Head of caudate nucleus (tissue), 42 donors: ENCODE measurements at regions not wholly inside any gene's neighbourhood (a gene's known extent, or its start where the extent isn't known, plus 50 kb on each side); places are given as distances from the start of the nearest gene placed in this dataset.
"Not testable (repeated sequence)": the region's sequence is repeated elsewhere in the genome, so short reads cannot be mapped to it uniquely, and the experiment has no call there.

Source experiments
- DNase-seq, 42 donors: peaks; one replicate each; pipeline versions ENCODE4 v3.0.0 to v3.0.0-alpha.2; 2020 to 2021; ENCODE audit warnings: mixed read lengths in 7 of 42
- intact Hi-C: fragments of 100-400 bp; cut with DNase I; formaldehyde crosslinking; loops from one replicate; pipeline ENCODE4 v1.15.0; 2022

DNA sequence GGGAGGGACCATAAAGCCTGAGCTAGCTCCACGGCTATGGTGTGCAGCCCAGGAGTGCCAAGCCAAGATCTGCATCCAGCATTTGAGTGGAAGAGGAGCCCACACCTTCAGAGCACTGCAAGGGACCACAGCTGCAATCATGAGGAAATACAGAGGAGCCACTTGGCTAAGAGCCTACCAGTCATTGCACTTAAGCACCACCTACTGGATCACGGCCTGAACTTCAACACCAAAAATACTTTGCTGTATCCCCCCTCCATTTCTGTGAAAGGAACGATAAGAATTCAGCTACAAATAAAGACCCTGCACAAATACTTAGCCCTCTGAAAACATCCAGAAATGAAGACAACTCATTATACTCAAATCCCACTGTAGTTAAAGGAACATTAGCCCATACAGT, 545.3 kb downstream of the TSN start:
- intact Hi-C loops = no loop called here
- DNase-seq = no peak

DNA sequence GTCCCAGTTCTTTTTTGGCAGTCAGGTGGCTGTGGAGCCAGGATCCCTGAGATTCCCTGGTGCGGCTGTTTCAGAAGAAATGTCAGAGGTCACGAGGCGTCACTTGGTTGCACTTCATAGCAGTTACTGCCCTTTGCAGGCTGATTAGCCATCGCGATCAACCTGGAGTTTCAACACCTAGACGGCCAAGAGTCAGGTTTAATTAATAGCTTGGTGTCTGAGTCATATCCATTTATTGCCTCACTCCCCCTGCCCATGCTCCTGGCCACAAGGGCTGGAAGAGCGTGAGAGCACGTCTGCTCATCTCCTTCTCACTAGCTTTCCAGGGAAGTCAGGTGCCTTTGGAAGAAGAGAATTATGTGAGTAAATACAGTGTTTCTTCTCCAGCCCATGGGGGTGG, 552.3 kb downstream of the TSN start:
- intact Hi-C loops = no loop called here
- DNase-seq = no peak

DNA sequence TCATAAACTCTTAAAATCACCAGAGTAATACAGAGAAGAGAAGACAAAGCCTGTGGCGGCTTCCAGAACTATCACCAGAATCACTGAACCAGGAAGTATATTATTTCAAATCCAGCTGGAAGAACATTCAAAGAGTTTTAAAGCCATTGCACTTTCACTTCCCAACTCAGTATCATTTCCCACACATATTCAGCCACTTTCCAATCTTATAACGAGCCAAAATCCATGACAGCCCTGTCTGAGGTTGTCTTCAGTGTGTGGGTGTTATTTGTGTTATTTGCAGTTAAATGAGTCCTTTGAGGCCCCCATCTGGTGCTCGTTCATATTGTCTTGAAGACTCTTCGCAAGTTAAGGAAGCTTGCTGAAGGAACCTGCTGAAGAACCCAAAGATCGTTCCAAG, 559.9 kb downstream of the TSN start:
- intact Hi-C loops = no loop called here
- no peak for DNase-seq

DNA sequence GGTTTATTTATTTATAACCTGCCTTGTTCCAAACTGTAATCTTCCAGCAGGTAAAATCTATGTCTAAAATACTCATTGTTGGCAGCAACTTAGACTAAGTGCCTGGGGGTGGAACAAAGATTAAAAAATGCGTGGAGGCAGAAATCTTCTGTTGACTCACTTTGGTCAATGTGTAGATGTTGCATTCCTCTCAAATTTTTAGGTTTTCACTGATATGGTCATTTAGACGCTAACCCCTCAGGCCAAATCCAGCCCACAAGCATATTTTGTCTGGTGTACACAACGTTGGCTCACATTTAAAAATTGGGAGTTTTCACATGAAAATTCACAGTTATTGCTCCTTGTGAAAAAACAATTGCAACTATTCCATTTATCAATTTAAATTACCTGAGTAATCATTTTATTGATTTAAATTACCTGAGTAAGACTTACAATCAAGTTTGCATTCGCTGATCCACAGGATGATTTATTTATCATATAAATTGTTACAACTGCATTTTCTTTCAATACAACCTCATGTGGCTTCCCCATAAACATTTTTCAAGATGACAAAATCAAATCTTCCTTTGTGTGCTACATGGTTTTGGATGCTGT, 564.2 kb downstream of the TSN start:
- intact Hi-C loops = no loop called here
- DNase-seq = no peak

DNA sequence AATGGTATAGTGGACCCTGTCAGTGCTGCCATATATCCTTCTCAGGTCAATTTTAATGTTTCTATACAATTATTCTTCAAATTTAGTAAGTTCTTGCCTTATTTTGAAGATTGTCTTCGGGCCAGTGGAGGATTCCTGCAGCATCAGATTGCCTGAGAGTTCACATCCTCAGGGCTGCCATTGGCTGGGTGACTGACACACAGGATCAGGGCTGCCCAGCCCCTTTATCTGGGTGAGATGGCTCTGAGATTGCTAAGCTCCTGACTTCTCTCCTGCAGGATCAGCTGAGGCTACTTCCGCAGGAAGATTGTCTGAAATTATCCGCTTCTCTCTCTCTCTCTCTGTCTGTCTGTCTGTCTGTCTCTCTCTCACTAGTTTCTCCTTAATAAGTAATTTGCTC, 567.4 kb downstream of the TSN start:
- no peak for DNase-seq
- intact Hi-C loops = no loop called here

DNA sequence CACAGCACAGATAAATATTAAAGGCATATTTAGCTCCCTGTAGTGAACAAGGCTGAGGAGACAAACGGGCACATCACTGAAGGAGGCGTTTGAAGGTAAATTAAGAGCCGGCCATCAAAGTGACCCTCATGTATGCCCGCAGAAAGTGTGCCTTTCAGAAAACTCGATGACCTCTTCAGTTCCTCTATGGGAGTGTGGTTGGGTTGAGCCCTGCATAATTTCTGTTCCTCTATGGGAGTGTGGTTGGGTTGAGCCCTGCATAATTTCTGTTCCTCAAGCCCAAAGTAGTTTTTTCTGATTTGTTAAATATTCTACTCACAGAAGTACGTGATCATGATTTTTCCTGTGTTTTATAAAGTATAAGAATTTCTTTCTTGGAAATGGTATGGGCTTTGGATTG, 568.5 kb downstream of the TSN start:
- intact Hi-C loops = no loop called here
- DNase-seq = no peak

DNA sequence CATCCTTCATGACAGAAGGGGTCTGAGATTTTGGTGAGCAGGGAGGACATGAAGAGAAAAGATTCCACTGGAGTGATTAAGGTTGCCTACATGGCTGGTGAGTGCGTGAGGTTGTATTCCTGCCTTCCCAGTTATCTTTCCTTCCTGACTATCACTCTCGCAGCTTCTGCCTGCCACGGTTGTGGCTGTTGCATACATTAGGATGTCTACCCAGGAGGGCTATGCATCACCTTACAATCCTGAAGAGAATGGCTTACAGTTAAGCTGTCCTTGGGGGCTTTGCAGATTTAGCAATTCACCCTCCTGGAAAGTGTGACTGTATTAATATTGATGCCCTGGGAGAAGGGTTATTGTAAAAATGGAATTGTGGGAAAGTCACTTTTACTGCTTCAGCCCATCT, 571.0 kb downstream of the TSN start:
- intact Hi-C loops = no loop called here
- no peak for DNase-seq

DNA sequence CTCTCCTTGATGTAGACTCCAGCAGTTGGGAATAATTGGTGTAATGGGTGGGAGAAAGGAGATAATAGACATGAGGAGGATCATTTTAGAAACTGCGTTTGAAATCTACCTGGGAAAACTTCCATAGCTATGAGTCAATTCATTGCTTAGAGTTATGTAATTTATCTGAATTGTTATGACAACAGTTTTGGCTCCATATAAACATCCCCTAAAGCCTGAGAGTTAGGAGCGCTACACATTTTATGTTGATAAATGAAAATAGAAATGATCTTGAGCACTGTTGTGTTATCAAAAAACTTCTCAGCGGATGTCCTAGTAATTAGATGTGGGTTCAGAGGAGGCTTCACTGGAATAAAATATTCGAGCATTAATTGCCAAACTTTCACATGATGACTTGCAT, 573.4 kb downstream of the TSN start:
- no peak for DNase-seq

DNA sequence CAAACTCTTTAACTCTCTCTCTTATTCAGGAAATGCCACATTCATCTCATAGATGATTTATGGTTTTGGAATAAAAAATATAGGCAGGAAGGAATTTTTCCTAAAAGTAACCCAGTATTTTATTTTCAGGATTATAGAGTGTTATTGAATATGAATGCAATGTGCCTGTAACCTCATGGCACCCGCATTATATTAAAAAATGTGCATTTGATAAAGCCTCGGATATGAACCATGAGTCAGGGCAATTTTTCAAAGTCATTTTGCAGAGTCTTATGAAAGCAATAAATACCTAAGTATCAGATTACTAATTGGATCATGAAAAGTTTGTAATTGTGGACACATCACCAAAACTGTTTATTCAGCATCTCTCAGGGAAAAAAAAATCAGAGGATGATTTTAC, 573.8 kb downstream of the TSN start:
- intact Hi-C loops = no loop called here
- no peak for DNase-seq

More for the DNA sequence above, 573.4 kb downstream of the TSN start:
- intact Hi-C loops = no loop called here

DNA sequence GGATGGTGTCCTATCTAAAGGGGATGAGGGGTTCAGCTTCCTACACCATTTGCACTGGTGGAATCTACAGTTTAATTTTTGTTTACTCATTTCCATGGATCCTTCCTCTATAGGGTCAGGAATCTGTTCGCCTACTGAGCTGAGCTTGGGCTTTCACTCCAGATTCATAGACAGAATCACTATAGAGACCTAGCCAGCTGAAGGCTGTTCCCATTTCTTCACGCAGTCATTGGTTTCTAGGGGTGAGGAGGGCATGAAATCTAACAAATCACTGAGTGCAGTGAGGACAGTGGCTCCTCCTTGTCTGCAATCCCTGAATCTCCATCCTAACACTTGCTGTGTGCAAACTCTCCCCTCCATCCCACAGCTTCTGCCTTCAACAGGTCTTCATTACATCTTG, 578.5 kb downstream of the TSN start:
- intact Hi-C loops = no loop called here
- no peak for DNase-seq

DNA sequence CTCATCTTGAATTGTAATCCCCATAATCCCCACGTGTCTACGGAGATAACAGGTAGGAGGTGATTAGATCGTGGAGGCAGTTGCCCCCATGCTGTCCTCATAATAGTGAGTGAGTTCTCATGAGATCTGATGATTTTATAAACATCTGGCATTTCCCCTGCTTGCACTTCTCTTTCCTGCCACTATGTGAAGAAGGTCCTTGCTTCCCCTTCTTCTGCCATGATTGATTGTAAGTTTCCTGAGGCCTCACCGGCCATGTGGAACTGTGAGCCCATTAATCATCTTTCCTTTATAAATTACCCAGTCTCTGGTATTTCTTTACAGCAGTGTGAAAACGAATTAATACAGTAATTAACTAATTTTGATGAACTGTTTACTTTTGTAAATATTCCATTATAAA, 582.5 kb downstream of the TSN start:
- intact Hi-C loops = no loop called here
- DNase-seq = no peak

DNA sequence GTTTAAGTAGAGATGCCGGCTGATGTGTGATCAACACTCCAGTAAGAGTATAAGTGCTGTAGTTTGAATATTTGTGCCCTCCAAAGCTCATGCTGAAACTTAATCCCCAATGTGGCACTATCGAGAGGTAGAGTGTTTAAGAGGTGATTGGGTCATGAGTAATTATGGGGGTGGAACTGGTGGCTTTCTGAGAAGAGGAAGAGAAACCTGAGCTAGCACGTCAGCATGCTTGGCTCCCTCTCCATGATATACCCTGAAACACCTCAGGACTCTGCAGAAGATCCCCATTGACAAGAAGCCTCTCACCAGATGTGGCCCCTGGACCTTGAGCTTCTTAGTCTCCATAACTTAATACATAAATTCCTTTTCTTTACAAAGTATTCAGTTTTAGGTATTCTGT, 584.8 kb downstream of the TSN start:
- intact Hi-C loops = no loop called here
- no peak for DNase-seq

DNA sequence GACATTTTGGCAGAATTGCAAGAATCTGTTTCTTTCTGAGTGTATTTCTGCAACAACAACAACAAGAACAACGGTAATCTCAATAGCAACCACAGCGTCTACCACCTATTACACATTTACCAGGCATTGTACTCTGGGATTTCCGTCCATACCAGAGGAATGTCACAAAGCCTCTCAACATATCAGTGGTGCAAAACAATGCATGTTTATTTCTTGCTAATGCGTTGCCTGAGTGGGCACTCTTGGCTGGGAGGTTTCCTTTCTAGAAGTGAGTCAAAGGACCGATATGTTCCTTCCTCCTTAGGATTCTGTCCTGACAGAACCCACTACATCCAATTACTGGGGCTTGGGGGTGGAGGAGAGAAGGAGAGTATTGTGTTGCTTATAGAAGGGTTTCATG, 585.6 kb downstream of the TSN start:
- intact Hi-C loops = no loop called here
- no peak for DNase-seq

DNA sequence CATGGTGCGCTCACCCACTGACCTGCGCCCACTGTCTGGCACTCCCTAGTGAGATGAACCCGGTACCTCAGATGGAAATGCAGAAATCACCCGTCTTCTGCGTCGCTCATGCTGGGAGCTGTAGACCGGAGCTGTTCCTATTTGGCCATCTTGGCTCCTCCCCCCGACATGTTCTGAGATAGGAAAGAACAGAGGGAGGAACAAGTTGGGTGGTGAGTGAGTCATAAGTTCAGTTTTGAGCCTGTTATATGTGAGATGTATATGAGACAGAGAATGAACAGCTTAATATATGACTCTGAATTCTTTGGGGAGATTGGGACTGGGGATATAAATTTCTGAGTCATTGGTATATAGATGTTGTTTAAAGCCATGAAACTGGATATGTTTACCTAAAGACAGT, 596.7 kb downstream of the TSN start:
- intact Hi-C loops, DNase-seq: not testable (repeated sequence)

DNA sequence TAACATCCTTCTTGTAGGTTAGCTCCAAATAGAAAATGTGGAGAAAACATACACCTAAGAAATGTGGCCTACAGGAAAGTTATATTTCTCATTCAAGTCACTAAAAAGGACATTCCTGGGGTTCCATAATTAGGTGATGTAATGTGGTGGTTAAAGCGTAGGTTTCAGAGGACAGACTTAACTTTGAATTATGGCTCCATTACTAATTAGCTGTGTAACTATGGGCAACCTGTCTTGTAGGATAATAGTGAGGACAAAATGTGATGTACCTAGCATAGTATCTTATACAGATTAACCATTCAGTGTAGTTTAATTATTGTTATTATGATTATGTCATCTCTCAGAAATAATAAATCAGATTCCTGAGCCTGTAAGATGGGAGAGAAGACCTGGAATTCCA, 602.5 kb downstream of the TSN start:
- intact Hi-C loops = no loop called here
- DNase-seq = no peak

DNA sequence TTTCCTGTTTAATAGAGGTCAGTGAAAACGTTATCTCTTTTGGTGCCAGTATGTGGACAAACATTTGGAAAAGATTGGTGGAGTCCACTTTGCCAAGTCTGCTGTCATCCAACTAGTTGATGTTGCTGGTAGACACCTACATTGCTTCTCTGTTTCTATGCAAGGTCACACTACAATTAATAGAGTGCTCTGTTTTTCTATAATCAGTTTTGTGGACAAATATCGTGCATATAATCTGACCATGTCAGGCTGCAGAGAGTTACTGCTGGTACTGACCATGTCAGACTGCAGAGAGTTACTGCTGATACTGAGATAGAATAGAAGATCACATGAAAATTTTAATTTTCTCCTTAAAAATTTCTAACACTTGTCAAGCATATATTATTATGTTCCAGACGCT, 603.3 kb downstream of the TSN start:
- intact Hi-C loops = no loop called here
- DNase-seq = no peak

DNA sequence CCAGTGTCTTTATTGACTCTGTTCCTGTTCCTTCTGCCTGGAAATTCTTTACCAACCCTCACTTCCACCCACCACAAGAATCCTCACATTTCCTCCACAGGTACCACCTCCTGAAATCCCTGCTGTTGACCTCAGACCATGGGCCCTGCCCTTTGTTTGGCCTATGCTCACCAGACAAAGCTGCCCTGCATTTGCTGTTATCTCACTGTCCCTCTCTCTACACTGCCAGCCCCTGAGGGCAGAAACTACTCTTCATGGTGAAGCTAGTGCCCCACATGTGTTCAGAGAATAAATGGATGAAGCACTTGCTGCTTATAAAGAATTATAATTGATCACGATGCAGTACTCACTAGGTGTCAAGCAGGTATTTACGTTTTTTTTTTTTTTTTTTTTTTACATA, 608.4 kb downstream of the TSN start:
- intact Hi-C loops = no loop called here
- no peak for DNase-seq

DNA sequence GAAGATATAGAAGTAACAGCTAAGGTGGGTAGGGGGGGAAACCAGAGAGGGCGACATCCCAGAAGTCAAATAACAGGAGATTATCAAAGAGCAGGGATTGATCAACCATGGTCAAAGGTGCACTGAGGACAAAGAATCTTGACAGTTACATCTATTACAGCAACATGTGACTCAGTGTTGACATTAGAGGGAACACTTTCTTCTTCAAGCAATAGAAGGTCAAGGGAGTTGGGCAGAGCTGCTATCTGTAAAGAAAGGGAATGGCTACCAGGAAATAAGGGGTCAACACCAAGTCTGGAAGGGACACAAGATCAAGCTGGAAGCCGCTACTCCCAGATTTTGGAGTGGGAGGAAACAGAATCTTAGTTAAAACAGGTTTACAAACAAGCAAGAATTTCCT, 611.0 kb downstream of the TSN start:
- DNase-seq = no peak
- intact Hi-C loops = no loop called here

DNA sequence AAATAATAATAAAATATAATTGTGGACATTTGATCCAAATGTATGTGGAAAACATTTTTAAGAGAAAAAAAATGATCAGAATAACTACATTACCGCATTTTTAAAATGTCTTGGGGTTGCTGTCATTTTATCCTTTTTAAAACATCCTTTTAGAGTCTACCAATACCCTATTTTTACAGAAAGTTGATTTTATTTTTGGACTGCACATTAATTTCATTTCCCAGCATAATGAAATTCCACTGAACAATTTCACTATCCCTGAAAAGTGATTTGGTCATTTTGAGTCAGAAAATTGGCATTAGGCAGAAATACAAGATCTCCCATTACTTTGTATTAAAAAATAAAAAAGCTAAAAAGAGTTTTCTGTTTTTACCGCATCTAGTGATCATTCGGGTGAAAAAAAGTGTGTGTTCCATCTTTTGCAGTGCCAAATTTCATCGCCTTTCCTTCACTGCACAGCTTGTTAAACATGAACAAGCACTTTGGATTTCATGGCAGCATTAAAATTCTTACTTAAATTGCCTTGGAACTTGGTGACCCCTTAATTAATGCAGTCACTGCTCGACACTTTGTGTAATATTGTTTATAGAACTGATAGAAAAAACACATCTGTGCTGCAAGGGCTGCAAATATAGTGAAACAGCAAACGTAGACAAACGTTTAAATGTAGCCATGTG, 611.7 kb downstream of the TSN start:
- no peak for DNase-seq
- intact Hi-C loops = no loop called here

DNA sequence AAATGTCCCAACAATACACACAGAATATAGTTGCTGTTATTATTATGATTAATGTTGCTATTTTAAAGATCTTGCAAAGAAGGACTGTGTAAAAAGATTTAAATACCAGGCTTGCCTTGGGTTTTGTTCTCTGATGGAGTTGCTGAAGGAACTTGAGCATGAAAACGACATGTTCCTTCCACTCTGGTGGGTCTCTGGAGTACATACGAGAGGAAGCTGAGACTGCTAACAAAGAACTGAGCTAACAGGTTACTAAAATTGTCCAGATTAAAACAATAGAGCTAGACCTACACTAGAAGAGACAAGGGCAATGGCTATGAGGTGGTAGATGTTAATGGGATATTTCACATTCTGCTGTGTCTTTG, 612.2 kb downstream of the TSN start:
- intact Hi-C loops = no loop called here
- DNase-seq = no peak

DNA sequence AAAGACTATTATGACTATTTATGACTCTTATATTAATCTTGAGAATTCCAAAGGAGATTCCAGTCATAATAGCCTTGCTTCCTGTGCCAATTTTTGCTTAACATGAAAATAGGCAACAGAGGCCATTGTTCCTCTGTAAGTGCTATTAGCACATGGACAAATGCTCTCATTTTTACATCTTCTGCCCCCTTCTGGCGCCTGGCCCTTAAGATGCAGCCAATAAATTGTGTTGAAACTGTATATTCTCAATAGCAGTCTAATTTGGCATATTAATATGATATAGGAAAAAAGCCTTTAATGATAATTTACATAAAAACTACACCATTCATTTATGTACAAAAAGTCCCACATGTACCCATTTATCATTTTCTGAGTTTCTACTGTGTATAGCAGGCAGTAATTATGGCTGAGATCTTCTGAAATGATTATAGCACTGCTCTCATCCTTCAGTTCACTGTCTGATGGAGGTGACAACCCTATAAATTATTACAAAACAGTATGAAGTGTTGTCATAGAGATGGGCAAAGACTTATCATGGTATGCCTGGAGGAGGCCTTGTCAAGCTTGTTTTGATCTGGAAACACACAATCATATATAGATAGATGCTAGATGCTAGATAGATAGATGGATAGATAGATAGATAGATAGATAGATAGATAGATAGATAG, 613.3 kb downstream of the TSN start:
- no peak for DNase-seq
- intact Hi-C loops = no loop called here
